ENCODE measurements at regions not wholly inside any gene's neighbourhood (a gene's known extent, or its start where the extent isn't known, plus 50 kb on each side); places are given as distances from the start of the nearest gene placed in this dataset.

- ChIA-PET POLR2A (no interaction called here), CTCF (no interaction called here)
- no peak for TF ChIP-seq NFRKB (IDR thresholded peaks at IDR 0.05)
- no peak for TF ChIP-seq CTBP1 (IDR thresholded peaks at IDR 0.05; ENCODE audit: borderline replicate concordance)
- no peak for TF ChIP-seq FOXK2 (IDR thresholded peaks at IDR 0.05)
- TF ChIP-seq ARNT (IDR thresholded peaks at IDR 0.05): no peak
- TF ChIP-seq LEF1 (IDR thresholded peaks at IDR 0.05; ENCODE audit: borderline replicate concordance): no peak
- TF ChIP-seq SUZ12 (IDR thresholded peaks at IDR 0.05): no peak
- DNase-seq (ENCODE audit: extremely low spot score): no peak
Observed at GRCh38 chr14:45381091-45381490, 128.1 kb upstream of the MIS18BP1 start.

- POLR2A ChIA-PET: no interaction called here
Observed at GRCh38 chr14:45377166-45377565, 124.2 kb upstream of the MIS18BP1 start.

DNA sequence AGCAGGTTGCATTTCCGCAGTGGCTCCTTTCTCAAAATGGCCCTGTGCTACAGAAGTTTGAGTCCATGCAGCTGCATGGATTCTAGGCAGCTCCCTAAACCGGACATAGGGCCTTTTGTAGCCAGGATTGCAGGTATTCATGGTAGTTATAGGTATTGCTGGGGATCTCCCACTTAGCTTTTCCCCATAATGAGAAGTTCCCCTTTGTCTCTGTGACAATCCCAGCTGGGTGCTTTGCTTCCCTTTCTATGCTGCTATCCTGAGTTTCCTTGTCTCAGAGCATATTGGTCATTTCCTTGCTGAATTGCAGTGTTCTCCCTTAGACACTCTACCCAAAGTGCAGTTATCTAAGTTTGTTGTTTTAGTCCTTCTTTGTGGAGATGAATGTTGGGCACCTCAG, 120.9 kb upstream of the MIS18BP1 start:
- TF ChIP-seq LEF1 (IDR thresholded peaks at IDR 0.05; ENCODE audit: borderline replicate concordance): no peak
- no peak for TF ChIP-seq L3MBTL2 (conservative IDR thresholded peaks at IDR 0.05)
- no peak for TF ChIP-seq PKNOX1 (IDR thresholded peaks at IDR 0.05)
- no peak for TF ChIP-seq SP1 (IDR thresholded peaks at IDR 0.05)
- TF ChIP-seq HDGF (IDR thresholded peaks at IDR 0.05; ENCODE audit: borderline replicate concordance): no peak
- no peak for TF ChIP-seq FOXK2 (IDR thresholded peaks at IDR 0.05)
- no peak for TF ChIP-seq BHLHE40 (IDR thresholded peaks at IDR 0.05; ENCODE audit: borderline replicate concordance)
- TF ChIP-seq CTBP1 (IDR thresholded peaks at IDR 0.05; ENCODE audit: borderline replicate concordance): no peak
- no peak for TF ChIP-seq TARDBP (IDR thresholded peaks at IDR 0.05)
- TF ChIP-seq FOXM1 (IDR thresholded peaks at IDR 0.05; ENCODE audit: borderline replicate concordance): no peak
- TF ChIP-seq ZNF384 (IDR thresholded peaks at IDR 0.05): no peak
- no peak for TF ChIP-seq NFRKB (IDR thresholded peaks at IDR 0.05)
- no peak for TF ChIP-seq ARNT (IDR thresholded peaks at IDR 0.05)
- no peak for TF ChIP-seq SUZ12 (IDR thresholded peaks at IDR 0.05)
- no peak for TF ChIP-seq FOXA1 (IDR thresholded peaks at IDR 0.05)
- TF ChIP-seq ELF4 (IDR thresholded peaks at IDR 0.05): no peak
- POLR2A ChIA-PET: no interaction called here
- DNase-seq (ENCODE audit: extremely low spot score): no peak
- CTCF ChIA-PET: no interaction called here

More at GRCh38 chr14:45377166-45377565, 124.2 kb upstream of the MIS18BP1 start:
- DNase-seq (ENCODE audit: extremely low spot score): no peak
- TF ChIP-seq LEF1 (IDR thresholded peaks at IDR 0.05; ENCODE audit: borderline replicate concordance): no peak
- TF ChIP-seq ELF4 (IDR thresholded peaks at IDR 0.05): no peak
- no peak for TF ChIP-seq ZNF384 (IDR thresholded peaks at IDR 0.05)
- no peak for TF ChIP-seq ARNT (IDR thresholded peaks at IDR 0.05)
- CTCF ChIA-PET: no interaction called here

DNA sequence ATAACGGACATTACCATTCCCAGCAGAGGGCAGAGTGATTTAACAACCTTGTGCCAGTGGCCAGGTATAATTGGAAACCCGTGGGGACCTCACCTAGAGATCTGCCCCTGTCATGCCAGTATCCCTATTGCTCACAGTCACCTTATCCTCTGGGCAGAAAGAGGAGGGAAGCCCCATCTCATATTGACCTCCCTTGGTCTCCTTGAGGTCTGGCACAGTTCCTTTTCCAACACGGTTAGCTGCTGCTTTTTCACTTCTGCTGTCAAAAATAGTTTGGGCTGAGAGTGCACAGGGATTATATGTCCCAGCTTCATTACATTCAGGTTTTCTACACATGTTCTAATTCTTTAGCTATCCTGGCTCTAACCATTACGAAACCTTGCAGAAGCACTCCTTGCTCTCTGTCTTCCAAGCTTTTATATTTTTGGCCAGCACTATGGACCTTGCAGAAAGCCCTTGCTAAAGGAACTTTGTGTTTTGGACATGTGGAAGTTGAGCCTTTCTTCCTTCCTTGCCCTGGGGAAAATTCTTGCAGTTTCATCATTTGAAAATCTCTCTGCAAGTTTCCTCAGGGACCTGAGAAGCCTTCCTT, 111.7 kb upstream of the MIS18BP1 start:
- DNase-seq (ENCODE audit: extremely low spot score): no peak
- CTCF ChIA-PET: no interaction called here
- TF ChIP-seq TARDBP (IDR thresholded peaks at IDR 0.05): no peak
- TF ChIP-seq SP1 (IDR thresholded peaks at IDR 0.05): no peak
- no peak for TF ChIP-seq SUZ12 (IDR thresholded peaks at IDR 0.05)
- no peak for TF ChIP-seq ARNT (IDR thresholded peaks at IDR 0.05)
- no peak for TF ChIP-seq BHLHE40 (IDR thresholded peaks at IDR 0.05; ENCODE audit: borderline replicate concordance)
- no peak for TF ChIP-seq CTBP1 (IDR thresholded peaks at IDR 0.05; ENCODE audit: borderline replicate concordance)
- TF ChIP-seq FOXA1 (IDR thresholded peaks at IDR 0.05): no peak
- no peak for TF ChIP-seq HDGF (IDR thresholded peaks at IDR 0.05; ENCODE audit: borderline replicate concordance)
- no peak for TF ChIP-seq L3MBTL2 (conservative IDR thresholded peaks at IDR 0.05)
- TF ChIP-seq ZNF384 (IDR thresholded peaks at IDR 0.05): no peak
- no peak for TF ChIP-seq LEF1 (IDR thresholded peaks at IDR 0.05; ENCODE audit: borderline replicate concordance)
- no peak for TF ChIP-seq FOXK2 (IDR thresholded peaks at IDR 0.05)
- TF ChIP-seq ELF4 (IDR thresholded peaks at IDR 0.05): no peak
- POLR2A ChIA-PET: no interaction called here

DNA sequence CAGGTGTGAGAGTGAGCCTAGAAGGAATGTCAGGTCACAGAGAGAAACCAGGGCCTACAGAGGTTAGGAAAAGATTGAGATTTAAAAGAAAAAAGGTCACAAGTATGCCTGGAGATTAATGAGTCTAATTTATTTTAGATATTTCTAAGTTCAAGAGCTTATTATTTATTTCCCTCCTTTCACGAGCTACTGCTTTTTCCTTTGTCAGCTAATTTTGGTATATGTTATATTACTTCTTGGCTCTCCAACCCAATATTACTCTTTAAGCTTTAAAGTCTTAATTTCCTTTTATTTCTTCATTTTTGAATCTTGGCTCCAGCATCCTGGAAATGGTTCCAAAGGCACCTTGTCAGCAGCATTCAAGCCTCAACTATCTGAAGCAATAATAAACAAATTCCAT, 109.5 kb upstream of the MIS18BP1 start:
- TF ChIP-seq ELF4 (IDR thresholded peaks at IDR 0.05) (no peak), FOXM1 (IDR thresholded peaks at IDR 0.05; ENCODE audit: borderline replicate concordance) (no peak), ZNF384 (IDR thresholded peaks at IDR 0.05) (no peak), NFRKB (IDR thresholded peaks at IDR 0.05) (no peak), BHLHE40 (IDR thresholded peaks at IDR 0.05; ENCODE audit: borderline replicate concordance) (no peak), LEF1 (IDR thresholded peaks at IDR 0.05; ENCODE audit: borderline replicate concordance) (no peak), FOXK2 (IDR thresholded peaks at IDR 0.05) (no peak), ARNT (IDR thresholded peaks at IDR 0.05) (no peak), HDGF (IDR thresholded peaks at IDR 0.05; ENCODE audit: borderline replicate concordance) (no peak)
- no peak for DNase-seq (ENCODE audit: extremely low spot score)
- POLR2A ChIA-PET: no interaction called here
- CTCF ChIA-PET: no interaction called here

- TF ChIP-seq BHLHE40 (IDR thresholded peaks at IDR 0.05; ENCODE audit: borderline replicate concordance): no peak
- TF ChIP-seq SUZ12 (IDR thresholded peaks at IDR 0.05): no peak
- no peak for TF ChIP-seq ELF4 (IDR thresholded peaks at IDR 0.05)
- no peak for TF ChIP-seq TARDBP (IDR thresholded peaks at IDR 0.05)
- TF ChIP-seq FOXK2 (IDR thresholded peaks at IDR 0.05): no peak
- no peak for TF ChIP-seq SP1 (IDR thresholded peaks at IDR 0.05)
- TF ChIP-seq PKNOX1 (IDR thresholded peaks at IDR 0.05): no peak
- TF ChIP-seq HDGF (IDR thresholded peaks at IDR 0.05; ENCODE audit: borderline replicate concordance): no peak
- no peak for TF ChIP-seq ARNT (IDR thresholded peaks at IDR 0.05)
- no peak for TF ChIP-seq L3MBTL2 (conservative IDR thresholded peaks at IDR 0.05)
- no peak for TF ChIP-seq NFRKB (IDR thresholded peaks at IDR 0.05)
- no peak for TF ChIP-seq LEF1 (IDR thresholded peaks at IDR 0.05; ENCODE audit: borderline replicate concordance)
- no peak for TF ChIP-seq FOXA1 (IDR thresholded peaks at IDR 0.05)
- TF ChIP-seq FOXM1 (IDR thresholded peaks at IDR 0.05; ENCODE audit: borderline replicate concordance): no peak
- no peak for TF ChIP-seq ZNF384 (IDR thresholded peaks at IDR 0.05)
- no peak for TF ChIP-seq CTBP1 (IDR thresholded peaks at IDR 0.05; ENCODE audit: borderline replicate concordance)
- ChIA-PET POLR2A (no interaction called here), CTCF (no interaction called here)
- DNase-seq (ENCODE audit: extremely low spot score): no peak
Observed at GRCh38 chr14:45361727-45362126, 108.7 kb upstream of the MIS18BP1 start.

DNA sequence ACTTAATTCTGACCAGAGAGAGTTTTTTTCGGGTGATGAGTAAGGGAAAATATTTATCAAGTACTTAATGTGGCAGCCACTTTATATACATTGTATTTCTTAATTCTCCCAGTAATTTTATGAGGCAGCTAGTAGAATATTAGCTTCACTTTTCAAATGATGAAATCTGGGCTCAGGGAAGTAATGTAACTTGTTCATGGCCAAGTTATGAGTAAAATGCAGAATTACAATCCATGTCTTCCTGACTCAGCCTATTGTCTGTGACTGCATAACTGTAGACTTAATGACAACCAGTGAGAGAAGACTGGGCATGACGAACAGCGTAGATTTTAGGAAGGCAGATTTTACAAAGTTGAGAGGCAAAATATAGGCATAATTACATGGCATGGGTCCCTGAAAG, 106.7 kb upstream of the MIS18BP1 start:
- CTCF ChIA-PET: no interaction called here
- DNase-seq (ENCODE audit: extremely low spot score): no peak
- POLR2A ChIA-PET: no interaction called here
- no peak for TF ChIP-seq FOXA1 (IDR thresholded peaks at IDR 0.05)
- no peak for TF ChIP-seq ZNF384 (IDR thresholded peaks at IDR 0.05)
- TF ChIP-seq L3MBTL2 (conservative IDR thresholded peaks at IDR 0.05): no peak
- TF ChIP-seq HDGF (IDR thresholded peaks at IDR 0.05; ENCODE audit: borderline replicate concordance): no peak
- no peak for TF ChIP-seq TARDBP (IDR thresholded peaks at IDR 0.05)
- no peak for TF ChIP-seq BHLHE40 (IDR thresholded peaks at IDR 0.05; ENCODE audit: borderline replicate concordance)

Measured in HEK293T (cell line).